Prostate gland (tissue), 2 donors: ENCODE measurements at regions not wholly inside any gene's neighbourhood (a gene's known extent, or its start where the extent isn't known, plus 50 kb on each side); places are given as distances from the start of the nearest gene placed in this dataset.

Experiments used
- DNase-seq: peaks from one replicate; pipeline ENCODE4 v3.0.0-alpha.2; 2019; ENCODE audit warnings: low spot score
- H3K27ac ChIP-seq, 2 donors: fragments of 200-600 bp; sonication (generic); 2 replicates each; pipeline ENCODE4 v1.5.1; 2017 to 2019
- H3K27me3 ChIP-seq: fragments of 200-600 bp; sonication (generic); replicated peaks from 2 replicates; pipeline ENCODE4 v1.5.1; 2019; ENCODE audit not compliant: insufficient read depth
- H3K36me3 ChIP-seq, 2 donors: fragments of 200-600 bp; sonication (generic); 1 replicate in 1 of 2; 2 replicates in 1 of 2; pipeline versions ENCODE4 v1.5.1 to v1.8.1; 2017 to 2019
- H3K4me1 ChIP-seq: fragments of 200-600 bp; sonication (generic); replicated peaks from 2 replicates; pipeline ENCODE4 v1.5.1; 2019
- H3K4me3 ChIP-seq, 2 donors: fragments of 200-600 bp; sonication (generic); 2 replicates each; pipeline ENCODE4 v1.5.1; 2017 to 2019
- H3K9me3 ChIP-seq: fragments of 200-600 bp; sonication (generic); 2 replicates; pipeline ENCODE4 v1.5.1; 2017
- POLR2A ChIP-seq: fragments of 450-650 bp; IDR thresholded peaks from one replicate; pipeline ENCODE4 v1.6.1; 2016; ENCODE audit warnings: antibody characterized with exemption, mild to moderate bottlenecking
- POLR2AphosphoS5 ChIP-seq: sonication (generic); formaldehyde crosslinking; IDR thresholded peaks from one replicate; pipeline ENCODE4 v1.6.1; 2017; ENCODE audit warnings: antibody characterized with exemption
- WGBS: methylation state at CpG from one replicate; pipeline ENCODE4 v1.1.5; 2018; 5-methylcytosine and 5-hydroxymethylcytosine counted together
- intact Hi-C: fragments of 100-400 bp; cut with DNase I; formaldehyde crosslinking; loops from one replicate; pipeline ENCODE4 v1.14.2; 2022
- TF ChIP-seq, protein P1 (sequence below), 4 experiments: fragments of 200-600 bp in 2 of 4; fragments of 450-650 bp in 2 of 4; sonication (generic) in 2 of 4; IDR thresholded peaks; 1 replicate in 3 of 4; 2 replicates in 1 of 4; pipeline ENCODE4 v1.5.1; 2016 to 2019; ENCODE audit warnings: antibody characterized with exemption in 4 of 4, mild to moderate bottlenecking in 2 of 4, moderate library complexity in 2 of 4

DNA sequence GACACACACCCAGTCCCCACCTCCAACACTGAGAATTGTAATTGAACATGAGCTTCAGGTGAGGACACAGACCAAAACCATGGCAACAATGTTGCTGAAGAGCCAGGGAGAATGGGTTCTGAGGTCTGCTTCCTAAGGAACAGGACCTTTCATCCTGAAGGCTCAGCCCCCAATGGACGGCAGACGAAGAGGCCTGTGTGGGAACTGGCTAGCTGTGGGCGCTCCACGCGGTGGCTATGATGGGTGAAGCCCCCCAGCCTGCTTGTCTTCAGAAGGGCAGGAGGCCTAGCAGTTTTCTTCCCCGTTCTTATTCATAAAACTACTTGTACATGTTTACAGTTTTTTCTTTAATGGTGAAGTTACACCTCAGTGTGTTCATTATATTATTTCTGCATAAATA, 136.1 kb upstream of the SPACA7 start:
- H3K27ac ChIP-seq, result no peak overlapping the region
- TF ChIP-seq, protein P1, sequence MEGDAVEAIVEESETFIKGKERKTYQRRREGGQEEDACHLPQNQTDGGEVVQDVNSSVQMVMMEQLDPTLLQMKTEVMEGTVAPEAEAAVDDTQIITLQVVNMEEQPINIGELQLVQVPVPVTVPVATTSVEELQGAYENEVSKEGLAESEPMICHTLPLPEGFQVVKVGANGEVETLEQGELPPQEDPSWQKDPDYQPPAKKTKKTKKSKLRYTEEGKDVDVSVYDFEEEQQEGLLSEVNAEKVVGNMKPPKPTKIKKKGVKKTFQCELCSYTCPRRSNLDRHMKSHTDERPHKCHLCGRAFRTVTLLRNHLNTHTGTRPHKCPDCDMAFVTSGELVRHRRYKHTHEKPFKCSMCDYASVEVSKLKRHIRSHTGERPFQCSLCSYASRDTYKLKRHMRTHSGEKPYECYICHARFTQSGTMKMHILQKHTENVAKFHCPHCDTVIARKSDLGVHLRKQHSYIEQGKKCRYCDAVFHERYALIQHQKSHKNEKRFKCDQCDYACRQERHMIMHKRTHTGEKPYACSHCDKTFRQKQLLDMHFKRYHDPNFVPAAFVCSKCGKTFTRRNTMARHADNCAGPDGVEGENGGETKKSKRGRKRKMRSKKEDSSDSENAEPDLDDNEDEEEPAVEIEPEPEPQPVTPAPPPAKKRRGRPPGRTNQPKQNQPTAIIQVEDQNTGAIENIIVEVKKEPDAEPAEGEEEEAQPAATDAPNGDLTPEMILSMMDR (IDR thresholded peaks at IDR 0.05), result no peak
- no peaks in the 10 kb centered on the region for H3K9me3 ChIP-seq
- 76% methylated on average over 6 of the region's 6 CpGs for WGBS
- intact Hi-C loops, result no loop called here
- no peaks in the 10 kb centered on the region for H3K36me3 ChIP-seq
- DNase-seq, result no peak
- H3K4me1 ChIP-seq, result no peaks in the 10 kb centered on the region
- H3K27me3 ChIP-seq, result peaks cover 5% of the 10 kb centered on the region
- no peak overlapping the region for H3K4me3 ChIP-seq

DNA sequence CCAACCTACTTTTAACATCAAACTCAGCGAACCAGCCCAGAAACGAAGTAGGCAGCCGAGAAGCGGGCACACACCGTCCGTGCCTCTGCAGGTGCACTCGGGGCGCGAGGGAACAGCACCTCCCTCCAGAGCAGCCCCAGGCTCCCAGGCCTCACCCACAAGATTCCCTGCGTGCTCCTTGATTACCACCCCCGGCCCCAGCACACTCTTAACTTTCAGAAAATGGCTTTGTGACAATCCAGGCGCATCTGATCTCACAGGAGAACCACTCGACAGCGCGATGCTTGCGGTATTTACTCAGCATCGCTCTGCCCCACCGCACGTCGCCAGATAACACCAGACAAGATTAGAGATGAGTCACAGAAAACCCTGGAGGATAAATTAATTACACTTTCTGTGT, 134.9 kb upstream of the SPACA7 start:
- 66% methylated on average over 20 of the region's 20 CpGs for WGBS
- Histone ChIP-seq H3K27ac (no peak overlapping the region), H3K27me3 (peaks cover 5% of the 10 kb centered on the region), H3K4me1 (no peaks in the 10 kb centered on the region), H3K36me3 (no peaks in the 10 kb centered on the region), H3K9me3 (no peaks in the 10 kb centered on the region), H3K4me3 (no peak overlapping the region)
- no peak for DNase-seq
- TF ChIP-seq, protein P1 (IDR thresholded peaks at IDR 0.05), result no peak
- TF ChIP-seq POLR2AphosphoS5 (no peak), POLR2A (no peak)
- intact Hi-C loops, result no loop called here

DNA sequence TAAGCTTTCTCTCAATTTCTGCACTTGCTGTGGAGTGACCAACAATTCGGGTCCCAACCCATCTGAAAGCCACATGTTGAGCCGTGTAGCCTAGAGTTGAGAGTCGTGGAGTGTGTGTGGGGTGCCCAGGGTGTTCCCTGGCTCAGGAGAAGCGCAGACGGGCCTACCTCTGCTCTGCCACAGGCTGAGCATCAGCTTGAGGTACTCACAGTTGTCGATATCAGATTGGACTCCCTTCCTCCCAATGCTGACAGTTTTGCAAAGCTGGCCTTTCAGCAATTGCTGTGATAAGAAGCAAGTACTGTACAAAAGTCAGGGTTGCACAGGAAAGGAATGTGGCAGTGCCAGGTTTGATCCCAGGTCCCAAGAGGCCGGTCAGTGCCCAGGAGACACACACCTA, 133.4 kb upstream of the SPACA7 start:
- Histone ChIP-seq H3K4me3 (no peak overlapping the region), H3K27me3 (peaks cover 2% of the 10 kb centered on the region), H3K9me3 (no peaks in the 10 kb centered on the region), H3K4me1 (no peaks in the 10 kb centered on the region), H3K36me3 (no peaks in the 10 kb centered on the region), H3K27ac (no peak overlapping the region)
- intact Hi-C loops, result no loop called here
- TF ChIP-seq POLR2A, result no peak
- no peak for TF ChIP-seq POLR2AphosphoS5
- TF ChIP-seq, protein P1 (IDR thresholded peaks at IDR 0.05), result no peak
- 70% methylated on average over 7 of the region's 7 CpGs for WGBS
- no peak for DNase-seq

DNA sequence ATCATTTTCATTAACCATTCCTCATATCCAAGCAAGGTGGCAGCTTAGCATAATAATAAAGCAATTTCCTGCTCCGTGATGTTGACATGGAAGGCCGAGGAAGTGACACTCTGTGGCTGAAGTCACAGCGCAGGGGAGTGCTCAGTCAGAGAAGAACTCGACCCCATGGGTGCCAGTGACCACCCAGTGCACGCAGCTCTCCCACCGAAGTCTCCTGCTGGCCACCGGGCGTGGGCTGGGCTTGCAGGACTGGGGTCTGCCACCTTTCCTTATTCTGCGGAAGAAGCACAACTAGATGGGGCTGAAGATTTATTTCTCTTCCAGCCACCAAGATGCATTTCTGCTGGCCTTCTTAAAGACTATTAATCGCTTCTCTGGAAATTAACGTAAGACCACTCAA, 132.1 kb upstream of the SPACA7 start:
- Histone ChIP-seq H3K27ac (no peak overlapping the region), H3K27me3 (no peaks in the 10 kb centered on the region), H3K36me3 (no peaks in the 10 kb centered on the region), H3K9me3 (no peaks in the 10 kb centered on the region), H3K4me1 (no peaks in the 10 kb centered on the region), H3K4me3 (no peak overlapping the region)
- WGBS, result 81% methylated on average over 11 of the region's 11 CpGs
- TF ChIP-seq POLR2A (no peak), POLR2AphosphoS5 (no peak)
- TF ChIP-seq, protein P1 (IDR thresholded peaks at IDR 0.05), result no peak
- intact Hi-C loops, result no loop called here
- no peak for DNase-seq

DNA sequence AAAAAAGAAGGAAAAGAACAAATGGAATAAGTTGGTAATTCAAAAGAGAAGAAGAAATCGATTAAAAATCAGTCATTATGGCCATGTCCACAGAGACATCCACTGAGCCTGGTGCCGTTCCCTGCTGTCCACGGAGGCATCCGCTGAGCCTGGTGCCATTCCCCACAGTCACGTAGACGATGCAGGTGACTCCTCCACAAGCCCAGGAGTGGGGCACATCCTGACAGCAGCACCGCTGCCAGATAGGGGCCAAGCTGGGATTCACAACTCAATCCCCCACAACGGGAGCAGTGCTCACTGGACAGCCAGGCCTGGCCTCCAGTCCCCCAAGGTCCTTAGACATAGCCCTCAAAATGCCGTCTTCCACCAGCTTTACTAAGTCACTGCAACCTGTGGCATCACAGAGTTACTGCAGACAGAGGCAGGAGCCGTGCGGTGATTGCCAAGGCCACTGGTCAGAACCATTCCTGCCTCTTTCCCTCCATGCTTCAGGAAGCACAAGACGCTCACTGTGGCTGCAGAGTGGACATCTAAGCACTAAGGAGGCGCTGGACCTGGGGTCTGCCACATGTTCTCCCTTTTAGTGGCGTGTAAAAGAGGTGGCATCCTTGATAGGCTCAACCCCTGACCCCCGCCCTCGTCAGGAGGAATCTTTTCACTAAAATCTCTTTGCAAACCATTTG, 131.5 kb upstream of the SPACA7 start:
- no peak overlapping the region for H3K27ac ChIP-seq
- no peaks in the 10 kb centered on the region for H3K4me1 ChIP-seq
- intact Hi-C loops, result no loop called here
- no peaks in the 10 kb centered on the region for H3K9me3 ChIP-seq
- no peaks in the 10 kb centered on the region for H3K36me3 ChIP-seq
- no peaks in the 10 kb centered on the region for H3K27me3 ChIP-seq
- no peak overlapping the region for H3K4me3 ChIP-seq
- no peak for TF ChIP-seq POLR2AphosphoS5
- TF ChIP-seq, protein P1 (IDR thresholded peaks at IDR 0.05), result no peak
- TF ChIP-seq POLR2A, result no peak
- no peak for DNase-seq
- WGBS, result 89% methylated on average over 16 of the region's 16 CpGs
